ENCODE measurements at regions not wholly inside any gene's neighbourhood (a gene's known extent, or its start where the extent isn't known, plus 50 kb on each side); places are given as distances from the start of the nearest gene placed in this dataset.

DNA sequence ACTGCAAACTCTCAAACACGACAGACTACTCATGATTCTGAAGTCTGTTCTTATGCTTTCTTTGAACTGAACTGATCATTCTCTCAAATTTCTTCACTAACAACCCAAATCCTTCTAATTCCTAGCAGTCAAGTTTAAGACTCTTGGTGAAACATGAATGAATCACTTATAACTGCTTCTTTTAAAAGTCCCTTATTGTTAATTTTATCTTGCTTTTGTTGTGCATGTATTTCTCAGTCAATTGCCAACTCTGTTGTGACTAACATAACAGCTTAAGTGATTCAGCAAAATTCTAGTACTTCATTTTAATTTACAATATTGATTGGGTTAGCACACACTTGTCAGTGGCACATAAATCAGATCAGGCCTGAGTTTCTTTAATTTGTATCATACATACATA, 357.0 kb upstream of the FSIP2 start:
- TF ChIP-seq, protein P1, sequence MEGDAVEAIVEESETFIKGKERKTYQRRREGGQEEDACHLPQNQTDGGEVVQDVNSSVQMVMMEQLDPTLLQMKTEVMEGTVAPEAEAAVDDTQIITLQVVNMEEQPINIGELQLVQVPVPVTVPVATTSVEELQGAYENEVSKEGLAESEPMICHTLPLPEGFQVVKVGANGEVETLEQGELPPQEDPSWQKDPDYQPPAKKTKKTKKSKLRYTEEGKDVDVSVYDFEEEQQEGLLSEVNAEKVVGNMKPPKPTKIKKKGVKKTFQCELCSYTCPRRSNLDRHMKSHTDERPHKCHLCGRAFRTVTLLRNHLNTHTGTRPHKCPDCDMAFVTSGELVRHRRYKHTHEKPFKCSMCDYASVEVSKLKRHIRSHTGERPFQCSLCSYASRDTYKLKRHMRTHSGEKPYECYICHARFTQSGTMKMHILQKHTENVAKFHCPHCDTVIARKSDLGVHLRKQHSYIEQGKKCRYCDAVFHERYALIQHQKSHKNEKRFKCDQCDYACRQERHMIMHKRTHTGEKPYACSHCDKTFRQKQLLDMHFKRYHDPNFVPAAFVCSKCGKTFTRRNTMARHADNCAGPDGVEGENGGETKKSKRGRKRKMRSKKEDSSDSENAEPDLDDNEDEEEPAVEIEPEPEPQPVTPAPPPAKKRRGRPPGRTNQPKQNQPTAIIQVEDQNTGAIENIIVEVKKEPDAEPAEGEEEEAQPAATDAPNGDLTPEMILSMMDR (IDR thresholded peaks at IDR 0.05): no peak
- no peak for TF ChIP-seq ZFX (IDR thresholded peaks at IDR 0.05; ENCODE audit: borderline replicate concordance)

Measured in 22Rv1 (cell line).